Mesenchymal stem cell (in vitro differentiated cells and primary cell): ENCODE measurements at regions not wholly inside any gene's neighbourhood (a gene's known extent, or its start where the extent isn't known, plus 50 kb on each side); places are given as distances from the start of the nearest gene placed in this dataset.

Experiments used
- DNase-seq: peaks from one replicate; pipeline ENCODE4 v3.0.0-alpha.2; 2013
- H2AFZ ChIP-seq: one replicate; pipeline ENCODE4 v1.6.1; 2013; ENCODE audit warnings: low read depth, mild to moderate bottlenecking, control low read depth, inconsistent platforms, low read length, moderate library complexity
- H2AK5ac ChIP-seq: 2 replicates; pipeline ENCODE4 v1.6.1; 2013; ENCODE audit warnings: low read length, moderate library complexity, mild to moderate bottlenecking, inconsistent platforms; ENCODE audit not compliant: severe bottlenecking
- H2BK120ac ChIP-seq: one replicate; pipeline ENCODE4 v1.6.1; 2013; ENCODE audit warnings: low read depth, mild to moderate bottlenecking, inconsistent platforms, low read length, moderate library complexity
- H2BK12ac ChIP-seq, 2 experiments: one replicate each; pipeline ENCODE4 v1.6.1; 2013; ENCODE audit warnings: inconsistent platforms in 2 of 2, low read length in 2 of 2, mild to moderate bottlenecking in 2 of 2, moderate library complexity in 2 of 2, control low read depth in 1 of 2
- H2BK15ac ChIP-seq: one replicate; pipeline ENCODE4 v1.6.1; 2013; ENCODE audit warnings: mild to moderate bottlenecking, low read depth, inconsistent platforms; ENCODE audit not compliant: poor library complexity, severe bottlenecking
- H2BK5ac ChIP-seq: 2 replicates; pipeline ENCODE4 v1.6.1; 2013; ENCODE audit warnings: low read depth, mild to moderate bottlenecking, low read length, control low read depth, inconsistent platforms; ENCODE audit not compliant: poor library complexity, severe bottlenecking
- H3K14ac ChIP-seq, 2 experiments: one replicate each; pipeline ENCODE4 v1.6.1; 2013; ENCODE audit warnings: inconsistent platforms in 2 of 2, low read length in 2 of 2, control low read depth in 1 of 2, mild to moderate bottlenecking in 1 of 2, moderate library complexity in 1 of 2
- H3K18ac ChIP-seq, 2 experiments: one replicate each; pipeline ENCODE4 v1.6.1; 2013; ENCODE audit warnings: inconsistent platforms in 2 of 2, low read length in 2 of 2, control low read depth in 1 of 2, low read depth in 1 of 2, mild to moderate bottlenecking in 1 of 2
- H3K23ac ChIP-seq, 2 experiments: one replicate each; pipeline ENCODE4 v1.6.1; 2013; ENCODE audit warnings: inconsistent platforms in 2 of 2, low read length in 2 of 2, mild to moderate bottlenecking in 2 of 2, moderate library complexity in 2 of 2, control low read depth in 1 of 2
- H3K27ac ChIP-seq: 2 replicates; pipeline ENCODE4 v1.5.1; 2013; ENCODE audit warnings: mild to moderate bottlenecking, moderate library complexity, low read length, control low read depth, inconsistent platforms; ENCODE audit not compliant: poor library complexity, severe bottlenecking
- H3K27me3 ChIP-seq, 2 experiments: 2 replicates each; pipeline versions ENCODE4 v1.6.1 to v1.7.0; 2013; ENCODE audit warnings: low read length in 2 of 2, mild to moderate bottlenecking in 2 of 2, moderate library complexity in 2 of 2, control low read depth in 1 of 2, inconsistent platforms in 1 of 2; ENCODE audit not compliant: control insufficient read depth in 1 of 2, insufficient read depth in 1 of 2
- H3K36me3 ChIP-seq, 2 experiments: 2 replicates each; pipeline versions ENCODE4 v1.6.1 to v1.7.0; 2013; ENCODE audit warnings: low read length in 2 of 2, control low read depth in 1 of 2, inconsistent platforms in 1 of 2, low read depth in 1 of 2, mild to moderate bottlenecking in 1 of 2; ENCODE audit not compliant: insufficient read depth in 2 of 2, control insufficient read depth in 1 of 2
- H3K4ac ChIP-seq, 2 experiments: one replicate each; pipeline ENCODE4 v1.6.1; 2013; ENCODE audit warnings: inconsistent platforms in 2 of 2, low read length in 2 of 2, mild to moderate bottlenecking in 2 of 2, moderate library complexity in 2 of 2, control low read depth in 1 of 2, low read depth in 1 of 2
- H3K4me1 ChIP-seq: 2 replicates; pipeline ENCODE4 v1.6.1; 2013; ENCODE audit warnings: low read depth, low read length, control low read depth; ENCODE audit not compliant: control insufficient read depth, insufficient read depth
- H3K4me2 ChIP-seq: 2 replicates; pipeline ENCODE4 v1.6.1; 2013; ENCODE audit warnings: low read length, mild to moderate bottlenecking, inconsistent platforms; ENCODE audit not compliant: poor library complexity, severe bottlenecking
- H3K4me3 ChIP-seq, 2 experiments: 2 replicates each; pipeline versions ENCODE4 v1.5.1 to v1.7.0; 2013; ENCODE audit warnings: low read length in 2 of 2, mild to moderate bottlenecking in 2 of 2, control low read depth in 1 of 2, low read depth in 1 of 2; ENCODE audit not compliant: insufficient read depth in 1 of 2
- H3K79me1 ChIP-seq: replicated peaks from 2 replicates; pipeline ENCODE4 v1.6.1; 2013; ENCODE audit warnings: mild to moderate bottlenecking, control low read depth, low read length, inconsistent platforms; ENCODE audit not compliant: poor library complexity, severe bottlenecking
- H3K9ac ChIP-seq: 2 replicates; pipeline ENCODE4 v1.7.0; 2013; ENCODE audit warnings: mild to moderate bottlenecking, low read length, moderate library complexity
- H3K9me3 ChIP-seq: 2 replicates; pipeline ENCODE4 v1.7.0; 2013; ENCODE audit warnings: mild to moderate bottlenecking, low read length; ENCODE audit not compliant: control insufficient read depth
- H4K8ac ChIP-seq: one replicate; pipeline ENCODE4 v1.6.1; 2013; ENCODE audit warnings: inconsistent platforms, mild to moderate bottlenecking, low read length, moderate library complexity
- H4K91ac ChIP-seq: one replicate; pipeline ENCODE4 v1.6.1; 2013; ENCODE audit warnings: mild to moderate bottlenecking, low read length, inconsistent platforms
- WGBS: methylation state at CpG from one replicate; pipeline ENCODE4 v1.1.7; 2013; ENCODE audit warnings: mixed read lengths; 5-methylcytosine and 5-hydroxymethylcytosine counted together

DNA sequence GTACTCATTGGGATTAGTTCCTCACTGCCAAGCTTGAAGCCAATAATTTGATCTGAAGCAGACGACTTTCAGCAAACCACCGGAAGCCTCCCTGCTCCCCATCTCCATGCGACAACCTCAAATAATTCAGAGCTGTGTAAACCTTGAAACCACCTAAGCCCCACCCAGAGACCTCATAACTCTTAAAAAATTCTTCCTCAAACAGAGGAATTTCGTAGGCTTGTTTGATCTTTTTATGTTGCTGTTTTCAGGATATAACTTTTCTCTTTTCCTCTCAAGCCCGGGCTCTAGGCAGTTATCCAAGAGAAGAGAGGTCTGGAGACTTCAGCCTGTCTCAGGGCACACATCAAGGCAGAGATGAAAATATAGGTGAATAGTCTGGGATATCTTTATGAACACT, 311.6 kb downstream of the KCNRG start:
- no peak overlapping the region for H3K27ac ChIP-seq

GRCh38 chr13:50334115-50334778, 319.0 kb downstream of the KCNRG start:
- H3K36me3 ChIP-seq: no peaks in the 10 kb centered on the region
- H2BK5ac ChIP-seq: no peak overlapping the region
- peak; percentile 62 for DNase-seq
- peak overlapping the region; percentile 65 for H2BK120ac ChIP-seq
- no peaks in the 10 kb centered on the region for H3K79me1 ChIP-seq
- H3K27ac ChIP-seq: no peak overlapping the region
- peak overlapping the region in 1 of 2 experiments; percentile 6 for H3K23ac ChIP-seq
- peak overlapping the region; percentile 78 to 99 for H3K18ac ChIP-seq
- H2AFZ ChIP-seq: peak overlapping the region; percentile 8
- peak overlapping the region; percentile 50 to 98 for H2BK12ac ChIP-seq
- H2BK15ac ChIP-seq: peak overlapping the region; percentile 26
- WGBS: 75% methylated on average over 9 of the region's 9 CpGs
- H3K27me3 ChIP-seq: no peaks in the 10 kb centered on the region
- H3K4me1 ChIP-seq: no peaks in the 10 kb centered on the region
- H4K8ac ChIP-seq: peak overlapping the region; percentile 72
- no peak overlapping the region for H2AK5ac ChIP-seq
- H3K9me3 ChIP-seq: no peaks in the 10 kb centered on the region
- no peak overlapping the region for H3K9ac ChIP-seq
- peak overlapping the region; percentile 87 for H4K91ac ChIP-seq
- peak overlapping the region; percentile 79 to 92 for H3K4ac ChIP-seq
- no peak overlapping the region for H3K4me2 ChIP-seq
- peak overlapping the region in 1 of 2 experiments; percentile 94 for H3K14ac ChIP-seq
- no peak overlapping the region for H3K4me3 ChIP-seq

More for the DNA sequence above, 311.6 kb downstream of the KCNRG start:
- Histone ChIP-seq H4K91ac (no peak overlapping the region), H3K36me3 (no peaks in the 10 kb centered on the region), H3K9ac (peak overlapping the region; percentile 28), H3K9me3 (no peaks in the 10 kb centered on the region), H3K4me2 (no peak overlapping the region), H3K18ac (peak overlapping the region in 1 of 2 experiments; percentile 33), H2BK120ac (no peak overlapping the region), H3K4me3 (no peak overlapping the region), H3K4me1 (no peaks in the 10 kb centered on the region), H2BK5ac (no peak overlapping the region), H3K14ac (no peak overlapping the region), H2BK12ac (no peak overlapping the region), H3K79me1 (no peaks in the 10 kb centered on the region), H3K4ac (no peak overlapping the region), H3K27me3 (no peaks in the 10 kb centered on the region), H2AFZ (no peak overlapping the region), H3K23ac (no peak overlapping the region), H2BK15ac (peak overlapping the region; percentile 52), H4K8ac (no peak overlapping the region), H2AK5ac (no peak overlapping the region)
- WGBS: 69% methylated on average over 4 of the region's 5 CpGs
- no peak for DNase-seq

- no peak overlapping the region for H2BK15ac ChIP-seq
- H3K9me3 ChIP-seq: no peaks in the 10 kb centered on the region
- no peak overlapping the region for H3K14ac ChIP-seq
- no peaks in the 10 kb centered on the region for H3K79me1 ChIP-seq
- no peak overlapping the region for H2BK12ac ChIP-seq
- 8% methylated on average over 4 of the region's 5 CpGs for WGBS
- no peak overlapping the region for H3K18ac ChIP-seq
- no peaks in the 10 kb centered on the region for H3K27me3 ChIP-seq
- no peaks in the 10 kb centered on the region for H3K4me1 ChIP-seq
- no peaks in the 10 kb centered on the region for H3K36me3 ChIP-seq
- peak; percentile 98 for DNase-seq
- no peak overlapping the region for H3K4me2 ChIP-seq
- no peak overlapping the region for H4K8ac ChIP-seq
- H2AK5ac ChIP-seq: no peak overlapping the region
- no peak overlapping the region for H4K91ac ChIP-seq
- no peak overlapping the region for H2AFZ ChIP-seq
- no peak overlapping the region for H2BK120ac ChIP-seq
- H3K27ac ChIP-seq: no peak overlapping the region
- no peak overlapping the region for H3K4me3 ChIP-seq
- H3K9ac ChIP-seq: no peak overlapping the region
- no peak overlapping the region for H2BK5ac ChIP-seq
- no peak overlapping the region for H3K4ac ChIP-seq
- no peak overlapping the region for H3K23ac ChIP-seq
Observed at GRCh38 chr13:50334944-50335343, 319.7 kb downstream of the KCNRG start.

DNA sequence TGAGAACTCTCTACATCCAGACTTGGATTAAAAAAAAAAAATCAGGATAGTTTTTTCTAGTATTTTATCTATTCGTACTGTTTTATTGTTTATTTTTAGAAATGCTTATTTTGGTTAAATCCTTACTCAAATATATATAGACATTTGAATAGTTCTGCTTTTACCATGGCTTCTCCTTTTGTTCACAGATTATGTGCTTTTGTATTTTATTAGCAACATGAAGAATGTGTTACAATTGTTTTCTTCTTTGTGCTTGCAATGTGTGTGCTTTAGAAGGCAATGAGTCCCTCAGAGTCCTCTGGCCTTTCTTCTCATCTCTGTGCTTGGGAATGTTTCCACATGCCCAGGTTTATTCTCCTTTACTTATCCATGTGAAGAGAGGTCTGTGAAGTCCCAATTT, 324.0 kb downstream of the KCNRG start:
- H3K4me1 ChIP-seq: no peaks in the 10 kb centered on the region
- no peak overlapping the region for H2BK12ac ChIP-seq
- H3K36me3 ChIP-seq: no peaks in the 10 kb centered on the region
- no peak overlapping the region for H3K23ac ChIP-seq
- H2BK120ac ChIP-seq: no peak overlapping the region
- no peak overlapping the region for H3K4me3 ChIP-seq
- H4K8ac ChIP-seq: no peak overlapping the region
- no peak for DNase-seq
- no peak overlapping the region for H3K9ac ChIP-seq
- peaks cover 0 to 3% of the 10 kb centered on the region in 2 experiments for H3K27me3 ChIP-seq
- H2AFZ ChIP-seq: no peak overlapping the region
- H3K27ac ChIP-seq: no peak overlapping the region
- H3K18ac ChIP-seq: no peak overlapping the region
- H4K91ac ChIP-seq: no peak overlapping the region
- H2BK15ac ChIP-seq: no peak overlapping the region
- H3K4me2 ChIP-seq: no peak overlapping the region
- H3K4ac ChIP-seq: no peak overlapping the region
- H3K9me3 ChIP-seq: peaks cover 13% of the 10 kb centered on the region
- no peak overlapping the region for H2BK5ac ChIP-seq
- no peak overlapping the region for H2AK5ac ChIP-seq
- WGBS: no CpG with 5 or more reads among the region's 1 CpG
- H3K79me1 ChIP-seq: no peaks in the 10 kb centered on the region
- no peak overlapping the region for H3K14ac ChIP-seq
